NAMALWA (cell line): ENCODE measurements at regions not wholly inside any gene's neighbourhood (a gene's known extent, or its start where the extent isn't known, plus 50 kb on each side); places are given as distances from the start of the nearest gene placed in this dataset.
"Not testable (repeated sequence)": the region's sequence is repeated elsewhere in the genome, so short reads cannot be mapped to it uniquely, and the experiment has no call there.

Experiments
- DNase-seq: peaks from one replicate; pipeline ENCODE4 v3.0.0-alpha.2; 2015; ENCODE audit warnings: low spot score

GRCh38 chr20:7174554-7174953 is 407.1 kb downstream of the BMP2 start:
- DNase-seq: no peak

- not testable (repeated sequence) for DNase-seq
These were observed 408.3 kb downstream of the BMP2 start for GRCh38 chr20:7175827-7176226.

- DNase-seq: no peak
These were observed 410.5 kb downstream of the BMP2 start for GRCh38 chr20:7178004-7178403.

- no peak for DNase-seq
These were observed 413.0 kb downstream of the BMP2 start for GRCh38 chr20:7180256-7181045.

DNA sequence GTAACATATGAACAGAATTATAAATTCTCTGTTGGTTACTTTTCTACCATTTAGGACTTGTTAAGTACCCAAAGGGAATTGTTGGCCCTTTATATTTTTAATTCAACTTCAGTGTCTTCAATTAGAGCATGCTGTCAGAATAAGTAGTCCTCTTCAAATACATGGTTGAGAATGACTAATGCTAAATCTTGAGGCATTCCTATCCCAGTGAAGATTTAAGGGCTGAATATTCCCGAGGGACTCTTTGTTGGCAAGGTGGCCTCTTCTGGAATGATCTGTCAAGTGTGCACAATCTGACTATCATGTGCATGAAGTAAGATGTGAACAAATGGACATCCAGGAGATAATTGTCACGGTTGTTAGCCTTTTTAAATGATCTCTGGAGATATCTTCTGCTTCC is 421.7 kb downstream of the BMP2 start:
- DNase-seq: no peak

DNA sequence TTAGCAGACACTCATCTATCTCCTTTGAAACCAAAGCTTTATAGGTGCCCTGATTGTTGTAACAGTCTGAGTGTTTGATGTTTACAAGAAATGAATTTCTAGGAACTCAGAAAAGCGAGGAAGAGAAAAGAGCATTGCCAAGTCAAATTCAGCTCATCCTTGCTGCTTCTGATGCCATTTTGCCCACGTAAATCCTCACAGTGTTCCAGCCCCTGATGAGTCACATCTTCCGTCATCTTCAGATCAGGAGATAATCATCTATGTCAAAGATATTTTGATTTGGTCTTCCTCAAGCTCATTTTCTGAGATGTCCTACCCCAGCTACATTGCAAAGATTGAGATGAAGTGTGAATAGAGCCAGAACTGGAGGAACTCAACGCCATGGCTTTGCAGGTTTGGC is 426.2 kb downstream of the BMP2 start:
- no peak for DNase-seq

DNA sequence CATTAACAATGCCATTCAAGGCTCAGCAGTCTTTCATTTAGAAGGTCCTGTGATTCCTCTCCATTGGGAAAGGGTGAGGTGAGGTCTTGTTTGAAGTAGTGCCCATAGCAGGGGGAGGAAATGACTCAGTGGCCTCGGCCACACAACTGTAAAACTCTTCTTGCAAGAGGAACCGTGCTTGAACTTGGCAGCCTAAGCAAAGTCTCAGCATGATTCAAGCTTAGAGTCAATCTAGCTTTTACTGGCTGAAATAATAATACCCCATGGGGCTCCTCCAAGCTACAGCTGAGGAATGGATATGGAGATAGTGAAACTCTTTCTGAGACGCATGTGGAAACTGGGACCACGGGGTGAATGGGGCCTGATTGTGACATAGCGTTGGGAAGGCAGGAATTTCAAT is 428.2 kb downstream of the BMP2 start:
- DNase-seq: no peak

DNA sequence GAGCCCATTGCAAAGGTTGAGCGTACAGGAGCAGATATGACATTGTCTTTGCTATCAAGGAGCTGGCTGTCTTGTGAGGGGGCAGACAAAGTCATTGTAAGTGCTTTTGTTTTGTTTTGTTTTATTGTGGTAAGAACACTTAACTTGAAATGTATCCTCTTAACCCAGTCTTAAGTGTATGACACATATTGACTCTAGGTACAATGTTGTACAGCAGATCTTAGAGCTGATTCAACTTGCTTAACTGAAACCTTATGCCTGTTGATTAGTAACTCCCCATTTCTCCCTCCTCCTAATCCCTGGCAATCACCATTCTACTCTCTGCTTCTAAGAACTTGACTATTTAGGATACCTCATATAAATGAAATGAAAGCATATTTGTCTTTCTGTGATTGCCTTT is 429.0 kb downstream of the BMP2 start:
- no peak for DNase-seq

- no peak for DNase-seq
These were observed 432.4 kb downstream of the BMP2 start for GRCh38 chr20:7199861-7200260.

GRCh38 chr20:7207186-7207798 is 439.8 kb downstream of the BMP2 start:
- no peak for DNase-seq

- DNase-seq: no peak
These were observed 443.4 kb downstream of the BMP2 start for GRCh38 chr20:7210910-7211309.

DNA sequence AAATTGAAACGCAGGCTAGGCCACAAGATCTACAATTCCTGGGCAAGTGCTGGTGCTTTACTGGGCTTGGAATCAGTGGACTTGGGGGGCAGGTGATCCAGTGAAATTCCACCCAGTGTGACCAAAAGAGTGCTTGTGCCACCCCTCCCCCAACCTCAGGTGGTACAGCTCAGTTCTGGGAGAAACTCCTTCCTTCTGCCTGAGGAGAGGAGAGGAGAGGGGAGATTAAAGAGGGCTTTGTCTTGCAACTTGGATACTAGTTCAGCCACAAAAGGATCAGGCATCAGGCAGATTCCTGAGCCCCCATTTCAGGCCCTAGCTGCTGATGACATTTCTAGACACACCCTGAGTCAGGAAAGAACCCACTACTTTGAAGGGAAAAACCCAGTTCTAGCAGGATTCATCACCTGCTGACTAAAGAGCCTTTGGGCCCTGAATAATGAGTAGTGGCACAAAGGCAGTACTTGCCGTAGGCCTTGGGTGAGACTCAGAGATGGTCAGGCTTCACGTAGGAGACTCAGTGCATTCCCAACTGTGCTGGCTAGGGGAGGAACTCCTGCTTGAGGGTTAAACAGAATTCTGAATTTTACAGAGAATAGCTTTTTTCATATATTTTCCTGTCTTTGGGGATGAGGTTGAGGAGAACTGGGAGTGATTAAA is 446.7 kb downstream of the BMP2 start:
- no peak for DNase-seq

DNA sequence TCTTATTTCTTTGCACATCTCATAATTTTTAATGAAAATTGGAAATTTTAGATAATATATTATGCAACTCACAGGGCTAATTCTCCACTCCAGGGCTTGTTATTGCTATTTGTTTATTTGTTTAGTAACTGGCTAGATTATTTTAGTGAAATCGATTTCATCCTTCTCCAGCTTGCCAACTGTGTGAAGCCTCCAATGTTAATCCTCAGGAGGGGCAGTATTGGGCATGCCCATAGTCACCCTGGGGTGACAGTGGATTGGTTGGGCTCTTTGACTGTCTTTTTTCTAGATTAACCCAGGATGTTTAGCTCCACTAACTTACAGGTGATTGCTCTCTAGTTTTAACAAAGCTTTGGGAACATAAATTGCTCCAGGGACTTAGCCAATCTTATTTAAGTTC is 450.1 kb downstream of the BMP2 start:
- no peak for DNase-seq

GRCh38 chr20:7220755-7221154 is 453.3 kb downstream of the BMP2 start:
- no peak for DNase-seq

DNA sequence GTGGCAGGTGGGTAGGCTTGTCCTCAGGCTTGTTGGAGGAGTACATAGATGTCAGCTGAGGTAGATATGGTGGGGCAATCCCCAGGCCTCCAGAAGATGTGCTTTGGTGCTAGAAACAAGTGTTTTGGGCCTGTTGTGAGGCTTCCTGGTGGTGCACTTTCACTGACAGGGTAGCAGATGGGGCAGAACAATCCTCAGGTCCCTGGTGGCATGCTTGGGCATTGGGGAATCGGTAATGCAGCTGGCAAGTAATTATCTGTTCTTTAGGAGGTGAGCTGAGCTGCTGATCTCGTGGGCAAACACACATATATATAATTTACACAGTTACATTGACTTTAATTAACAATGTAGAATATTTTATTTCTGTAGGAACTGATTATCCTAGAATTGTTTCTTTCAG is 458.7 kb downstream of the BMP2 start:
- DNase-seq: no peak

GRCh38 chr20:7231303-7231702 is 463.8 kb downstream of the BMP2 start:
- DNase-seq: no peak

- no peak for DNase-seq
These were observed 465.3 kb downstream of the BMP2 start for GRCh38 chr20:7232796-7233195.

DNA sequence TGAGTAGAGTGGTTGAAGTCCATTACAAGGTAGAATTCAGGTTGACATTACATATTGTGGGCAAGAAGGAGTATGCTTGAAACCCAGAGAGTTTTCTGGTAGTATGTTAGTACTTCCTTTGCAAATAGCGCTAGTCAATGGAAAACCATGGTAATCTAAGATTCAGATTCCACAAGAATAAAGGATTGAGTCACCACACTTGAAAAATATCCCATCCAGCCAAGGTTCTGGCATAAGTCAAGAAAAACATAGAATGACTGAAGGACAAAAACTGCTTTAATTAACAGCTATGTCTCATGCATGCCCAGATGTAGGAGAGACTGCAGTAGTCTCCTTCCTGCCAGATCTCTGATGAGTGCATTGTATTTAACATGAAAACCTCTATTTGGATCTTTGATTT is 469.8 kb downstream of the BMP2 start:
- DNase-seq: no peak

GRCh38 chr20:7240490-7240889 is 473.0 kb downstream of the BMP2 start:
- DNase-seq: no peak

- no peak for DNase-seq
These were observed 481.1 kb downstream of the BMP2 start for GRCh38 chr20:7248281-7249201.

GRCh38 chr20:7250337-7250736 is 482.9 kb downstream of the BMP2 start:
- DNase-seq: no peak

- DNase-seq: no peak
These were observed 489.6 kb downstream of the BMP2 start for GRCh38 chr20:7257099-7257498.
